Fibroblast of lung (primary cell): ENCODE measurements at regions not wholly inside any gene's neighbourhood (a gene's known extent, or its start where the extent isn't known, plus 50 kb on each side); places are given as distances from the start of the nearest gene placed in this dataset.

Experiments used
- DNase-seq, 2 donors: peaks; one replicate each; pipeline versions ENCODE4 v3.0.0 to v3.0.0-alpha.2; 2010; ENCODE audit warnings: low read depth in 2 of 2
- H2AFZ ChIP-seq: 2 replicates; pipeline ENCODE4 v1.5.1; 2012; ENCODE audit warnings: low read length, control low read depth, inconsistent platforms
- H3K27ac ChIP-seq: 2 replicates; pipeline ENCODE4 v1.5.1; 2011; ENCODE audit warnings: low read length, control low read depth; ENCODE audit not compliant: insufficient read depth
- H3K27me3 ChIP-seq: 2 replicates; pipeline ENCODE4 v1.5.1; 2011; ENCODE audit warnings: mild to moderate bottlenecking, low read length; ENCODE audit not compliant: control insufficient read depth, insufficient read depth
- H3K36me3 ChIP-seq: 2 replicates; pipeline ENCODE4 v1.5.1; 2011; ENCODE audit warnings: low read length; ENCODE audit not compliant: control insufficient read depth, insufficient read depth
- H3K4me1 ChIP-seq: 2 replicates; pipeline ENCODE4 v1.5.1; 2011; ENCODE audit warnings: low read length; ENCODE audit not compliant: control insufficient read depth, insufficient read depth; ENCODE audit errors: extremely low read depth
- H3K4me2 ChIP-seq: 2 replicates; pipeline ENCODE4 v1.5.1; 2011; ENCODE audit warnings: low read length, control low read depth; ENCODE audit not compliant: insufficient read depth; ENCODE audit errors: extremely low read depth
- H3K4me3 ChIP-seq, 4 experiments: fragments of 200-600 bp in 1 of 4; sonication (generic) in 1 of 4; replicated peaks in 1 of 4; 2 replicates each; pipeline ENCODE4 v1.5.1; 2011 to 2016; ENCODE audit warnings: low read length in 4 of 4, low read depth in 3 of 4, mild to moderate bottlenecking in 3 of 4, control low read depth in 2 of 4, inconsistent platforms in 1 of 4, mixed read lengths in 1 of 4; ENCODE audit not compliant: insufficient read depth in 1 of 4; ENCODE audit errors: control extremely low read depth in 1 of 4
- H3K79me2 ChIP-seq: 2 replicates; pipeline ENCODE4 v1.5.1; 2012; ENCODE audit warnings: mild to moderate bottlenecking, low read length, inconsistent platforms; ENCODE audit not compliant: control insufficient read depth, insufficient read depth
- H3K9ac ChIP-seq: 2 replicates; pipeline ENCODE4 v1.5.1; 2011; ENCODE audit warnings: mild to moderate bottlenecking, low read length, control low read depth; ENCODE audit not compliant: insufficient read depth
- H3K9me3 ChIP-seq: 2 replicates; pipeline ENCODE4 v1.5.1; 2012; ENCODE audit warnings: low read depth, low read length; ENCODE audit not compliant: control insufficient read depth, insufficient read depth
- H4K20me1 ChIP-seq: 2 replicates; pipeline ENCODE4 v1.5.1; 2011; ENCODE audit warnings: low read length; ENCODE audit not compliant: control insufficient read depth, insufficient read depth; ENCODE audit errors: extremely low read depth
- EZH2 ChIP-seq: IDR thresholded peaks from 2 replicates; pipeline ENCODE4 v1.5.1; 2012; ENCODE audit warnings: low read length, control low read depth, mild to moderate bottlenecking; ENCODE audit errors: missing control alignments
- TF ChIP-seq, protein P1 (sequence below), 2 donors: IDR thresholded peaks in 1 of 2; conservative IDR thresholded peaks in 1 of 2; 1 replicate in 1 of 2; 2 replicates in 1 of 2; pipeline ENCODE4 v1.5.1; 2011 to 2012; ENCODE audit warnings: low read length in 2 of 2, control low read depth in 1 of 2, inconsistent platforms in 1 of 2, low read depth in 1 of 2, mild to moderate bottlenecking in 1 of 2

DNA sequence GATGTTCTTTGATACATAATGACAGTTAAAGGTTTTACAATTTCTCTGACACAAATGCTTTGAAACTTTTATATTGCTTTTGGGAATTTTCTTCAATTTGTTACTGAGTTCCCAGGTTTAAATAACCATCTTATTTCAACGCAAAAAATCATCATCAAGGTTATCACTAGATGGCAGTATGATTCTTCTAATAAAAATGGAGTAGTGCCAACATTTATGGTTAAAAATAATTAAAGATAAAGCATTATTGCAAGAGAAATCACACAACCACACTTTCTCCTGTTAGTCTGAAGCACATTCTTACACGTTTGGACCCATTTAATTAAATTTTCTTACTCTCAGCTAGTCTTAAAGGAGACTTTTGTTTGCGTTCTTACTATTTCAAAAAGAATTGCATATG, 611.3 kb upstream of the CPXCR1 start:
- H3K4me2 ChIP-seq, result no peak overlapping the region
- H3K9me3 ChIP-seq, result no peaks in the 10 kb centered on the region
- DNase-seq, result no peak
- no peak overlapping the region for H3K27ac ChIP-seq
- no peaks in the 10 kb centered on the region for H3K36me3 ChIP-seq
- H4K20me1 ChIP-seq, result no peaks in the 10 kb centered on the region
- no peaks in the 10 kb centered on the region for H3K27me3 ChIP-seq
- H3K9ac ChIP-seq, result no peak overlapping the region
- no peaks in the 10 kb centered on the region for H3K4me1 ChIP-seq
- H2AFZ ChIP-seq, result no peak overlapping the region
- TF ChIP-seq EZH2, result no peak
- TF ChIP-seq, protein P1, sequence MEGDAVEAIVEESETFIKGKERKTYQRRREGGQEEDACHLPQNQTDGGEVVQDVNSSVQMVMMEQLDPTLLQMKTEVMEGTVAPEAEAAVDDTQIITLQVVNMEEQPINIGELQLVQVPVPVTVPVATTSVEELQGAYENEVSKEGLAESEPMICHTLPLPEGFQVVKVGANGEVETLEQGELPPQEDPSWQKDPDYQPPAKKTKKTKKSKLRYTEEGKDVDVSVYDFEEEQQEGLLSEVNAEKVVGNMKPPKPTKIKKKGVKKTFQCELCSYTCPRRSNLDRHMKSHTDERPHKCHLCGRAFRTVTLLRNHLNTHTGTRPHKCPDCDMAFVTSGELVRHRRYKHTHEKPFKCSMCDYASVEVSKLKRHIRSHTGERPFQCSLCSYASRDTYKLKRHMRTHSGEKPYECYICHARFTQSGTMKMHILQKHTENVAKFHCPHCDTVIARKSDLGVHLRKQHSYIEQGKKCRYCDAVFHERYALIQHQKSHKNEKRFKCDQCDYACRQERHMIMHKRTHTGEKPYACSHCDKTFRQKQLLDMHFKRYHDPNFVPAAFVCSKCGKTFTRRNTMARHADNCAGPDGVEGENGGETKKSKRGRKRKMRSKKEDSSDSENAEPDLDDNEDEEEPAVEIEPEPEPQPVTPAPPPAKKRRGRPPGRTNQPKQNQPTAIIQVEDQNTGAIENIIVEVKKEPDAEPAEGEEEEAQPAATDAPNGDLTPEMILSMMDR (conservative IDR thresholded peaks at IDR 0.05 in 1 of 2, IDR thresholded peaks at IDR 0.05 in 1 of 2; ENCODE audit: low read depth in 1 of 2, low read length in 2 of 2), result no peak
- H3K4me3 ChIP-seq, result no peak overlapping the region
- H3K79me2 ChIP-seq, result no peaks in the 10 kb centered on the region

GRCh38 chrX:88136328-88136727, 610.7 kb upstream of the CPXCR1 start:
- Histone ChIP-seq H3K36me3 (no peaks in the 10 kb centered on the region), H4K20me1 (no peaks in the 10 kb centered on the region), H3K9me3 (no peaks in the 10 kb centered on the region), H3K4me2 (no peak overlapping the region), H2AFZ (no peak overlapping the region), H3K4me3 (no peak overlapping the region), H3K27ac (no peak overlapping the region), H3K27me3 (no peaks in the 10 kb centered on the region), H3K4me1 (no peaks in the 10 kb centered on the region), H3K79me2 (no peaks in the 10 kb centered on the region), H3K9ac (no peak overlapping the region)
- TF ChIP-seq, protein P1 (conservative IDR thresholded peaks at IDR 0.05 in 1 of 2, IDR thresholded peaks at IDR 0.05 in 1 of 2; ENCODE audit: low read depth in 1 of 2, low read length in 2 of 2), result no peak
- no peak for TF ChIP-seq EZH2
- no peak for DNase-seq

GRCh38 chrX:88146577-88146976, 600.4 kb upstream of the CPXCR1 start:
- no peak overlapping the region for H3K4me2 ChIP-seq
- H4K20me1 ChIP-seq, result no peaks in the 10 kb centered on the region
- no peak overlapping the region for H3K27ac ChIP-seq
- no peak overlapping the region for H3K9ac ChIP-seq
- H3K9me3 ChIP-seq, result no peaks in the 10 kb centered on the region
- H2AFZ ChIP-seq, result no peak overlapping the region
- no peak overlapping the region for H3K4me3 ChIP-seq
- H3K4me1 ChIP-seq, result no peaks in the 10 kb centered on the region
- H3K27me3 ChIP-seq, result no peaks in the 10 kb centered on the region
- no peaks in the 10 kb centered on the region for H3K79me2 ChIP-seq
- no peak for DNase-seq
- no peak for TF ChIP-seq EZH2
- TF ChIP-seq, protein P1 (conservative IDR thresholded peaks at IDR 0.05 in 1 of 2, IDR thresholded peaks at IDR 0.05 in 1 of 2; ENCODE audit: low read depth in 1 of 2, low read length in 2 of 2), result no peak
- no peaks in the 10 kb centered on the region for H3K36me3 ChIP-seq
